K562 (cell line): ENCODE measurements at regions not wholly inside any gene's neighbourhood (a gene's known extent, or its start where the extent isn't known, plus 50 kb on each side); places are given as distances from the start of the nearest gene placed in this dataset.

ENCODE experiments used
- ATAC-seq: fragments of 200-7000 bp; cut with Tn5 transposase; 3 replicates; pipeline ENCODE4 v1.9.1; 2020; ENCODE audit warnings: moderate library complexity
- BruUV-seq: library from RNA; stranded (reverse); fragments of 400-500 nt; replicated peaks from 2 replicates; lab custom pipeline; 2021; lab: Mats Ljungman, UMichigan
- CTCF ChIA-PET: fragments of 300-600 bp; formaldehyde crosslinking; extraction: SDS; loops from one replicate; lab custom pipeline; 2021; ENCODE audit warnings: low intra/inter-chr PET ratio; lab: Yijun Ruan, JAX
- POLR2A ChIA-PET: fragments of 300-600, 350-650 bp; sonication (Branson Sonifier 250); formaldehyde crosslinking; extraction: SDS; loops from one replicate; lab custom pipeline; 2021; ENCODE audit warnings: antibody characterized with exemption, inconsistent platforms; lab: Yijun Ruan, JAX
- DNase-seq, 4 experiments: peaks; one replicate each; pipeline versions ENCODE4 v3.0.0 to v3.0.0-alpha.2; 2011 to 2018; ENCODE audit warnings: low spot score in 3 of 4, mixed read lengths in 3 of 4; ENCODE audit errors: extremely low read depth in 1 of 4
- FAIRE-seq: peaks from 2 replicates; lab custom pipeline; 2011; peaks lifted over from hg19 to GRCh38; lab: Jason Lieb, UNC
- H2AFZ ChIP-seq: 2 replicates; pipeline ENCODE4 v1.6.0; 2011; ENCODE audit warnings: low read depth, low read length, control low read depth, inconsistent platforms
- H3K27ac ChIP-seq: fragments of 200-600 bp; 3 replicates; pipeline ENCODE4 v1.8.0; 2011; ENCODE audit warnings: low read depth, mild to moderate bottlenecking, control low read depth, inconsistent platforms, low read length, moderate library complexity, mixed read lengths; ENCODE audit errors: extremely low read depth
- H3K27me3 ChIP-seq, 2 experiments: fragments of 300-600 bp in 1 of 2; 2 replicates in 1 of 2; 3 replicates in 1 of 2; pipeline versions ENCODE4 v1.6.0 to v1.8.0; 2011; ENCODE audit warnings: inconsistent platforms in 2 of 2, low read length in 2 of 2, mild to moderate bottlenecking in 1 of 2, mixed read lengths in 1 of 2, moderate library complexity in 1 of 2; ENCODE audit not compliant: control insufficient read depth in 2 of 2, insufficient read depth in 2 of 2
- H3K36me3 ChIP-seq: fragments of 300-600 bp; 3 replicates; pipeline ENCODE4 v1.8.0; 2011; ENCODE audit warnings: mild to moderate bottlenecking, low read length, inconsistent platforms; ENCODE audit not compliant: control insufficient read depth, insufficient read depth
- H3K4me1 ChIP-seq, 2 experiments: fragments of 200-600 bp in 1 of 2; replicated peaks in 1 of 2; 2 replicates in 1 of 2; 3 replicates in 1 of 2; pipeline versions ENCODE4 v1.5.1 to v1.8.0; 2011; ENCODE audit warnings: inconsistent platforms in 2 of 2, low read length in 2 of 2, mild to moderate bottlenecking in 1 of 2, mixed read lengths in 1 of 2, moderate library complexity in 1 of 2; ENCODE audit not compliant: control insufficient read depth in 2 of 2, insufficient read depth in 2 of 2
- H3K4me2 ChIP-seq: 2 replicates; pipeline ENCODE4 v1.6.1; 2011; ENCODE audit warnings: low read length, control low read depth, inconsistent platforms, mixed read lengths; ENCODE audit not compliant: insufficient read depth
- H3K4me3 ChIP-seq: fragments of 200-600 bp; sonication (generic), shearing (Covaris generic); 2 replicates; pipeline ENCODE4 v1.5.1; 2016; ENCODE audit warnings: control low read depth, inconsistent platforms
- H3K79me2 ChIP-seq: fragments of 200-600 bp; 3 replicates; pipeline ENCODE4 v1.8.0; 2011; ENCODE audit warnings: low read length, inconsistent platforms; ENCODE audit not compliant: control insufficient read depth, insufficient read depth
- H3K9ac ChIP-seq, 2 experiments: 2 replicates each; pipeline versions ENCODE4 v1.6.0 to v1.6.1; 2011; ENCODE audit warnings: low read depth in 2 of 2, low read length in 2 of 2, control low read depth in 1 of 2, inconsistent platforms in 1 of 2, mild to moderate bottlenecking in 1 of 2, mixed read lengths in 1 of 2; ENCODE audit not compliant: insufficient read depth in 1 of 2
- H3K9me1 ChIP-seq: one replicate; pipeline ENCODE4 v1.6.0; 2011; ENCODE audit warnings: inconsistent platforms, mild to moderate bottlenecking, low read length, moderate library complexity; ENCODE audit not compliant: control insufficient read depth, insufficient read depth
- H3K9me3 ChIP-seq: replicated peaks from 2 replicates; pipeline ENCODE4 v1.5.1; 2011; ENCODE audit warnings: low read depth, low read length, inconsistent platforms; ENCODE audit not compliant: control insufficient read depth, insufficient read depth
- H4K20me1 ChIP-seq: replicated peaks from 2 replicates; pipeline ENCODE4 v1.6.1; 2011; ENCODE audit warnings: low read length, inconsistent platforms, mixed read lengths; ENCODE audit not compliant: control insufficient read depth, insufficient read depth
- GATAD2A ChIP-seq: fragments of 450-650 bp; IDR thresholded peaks from 2 replicates; pipeline ENCODE4 v1.6.1; 2017
- KLF10 ChIP-seq: fragments of 250-450 bp; sonication (Bioruptor Pico); IDR thresholded peaks from 2 replicates; pipeline ENCODE4 v1.6.1; 2021; ENCODE audit warnings: matching md5 sums
- ZNF586 ChIP-seq: fragments of 450-650 bp; formaldehyde crosslinking; conservative IDR thresholded peaks from 2 replicates; pipeline ENCODE4 v1.4.0; 2020; ENCODE audit warnings: mild to moderate bottlenecking, moderate library complexity
- ZNF696 ChIP-seq: fragments of 250-450 bp; sonication (Bioruptor Pico); conservative IDR thresholded peaks from 2 replicates; pipeline ENCODE4 v1.4.0; 2020; ENCODE audit warnings: mild to moderate bottlenecking, moderate library complexity
- ZNF764 ChIP-seq: fragments of 250-450 bp; sonication (Bioruptor Pico); IDR thresholded peaks from 2 replicates; pipeline ENCODE4 v1.4.0; 2020; ENCODE audit warnings: low read depth, mild to moderate bottlenecking, moderate library complexity
- WGBS: fragments of 100-300 bp; shearing (Covaris generic); methylation state at CpG from one replicate; pipeline ENCODE4 v1.1.6; 2016; ENCODE audit warnings: low coverage, mixed read lengths; ENCODE audit not compliant: insufficient coverage; ENCODE audit errors: missing lambda C conversion rate; 5-methylcytosine and 5-hydroxymethylcytosine counted together
- in situ Hi-C: fragments of 300-500 bp; cut with MboI; formaldehyde crosslinking; loops from 4 replicates; pipeline ENCODE4 v1.15.0; 2018; ENCODE audit warnings: inconsistent platforms, mixed read lengths
- intact Hi-C: fragments of 100-400 bp; cut with micrococcal nuclease; formaldehyde crosslinking; loops from 2 replicates; pipeline ENCODE4 v1.14.2; 2022
- TF ChIP-seq, protein P1 (sequence below): fragments of 250-450 bp; sonication (Bioruptor Pico); IDR thresholded peaks from 2 replicates; pipeline ENCODE4 v1.5.0; 2021; ENCODE audit warnings: mild to moderate bottlenecking, moderate library complexity
- TF ChIP-seq, protein P2 (sequence below): fragments of 250-450 bp; sonication (Bioruptor Pico); IDR thresholded peaks from 2 replicates; pipeline ENCODE4 v1.8.0; 2021; ENCODE audit warnings: moderate library complexity, mild to moderate bottlenecking, inconsistent platforms
- TF ChIP-seq, protein P3 (sequence below): fragments of 450-650 bp; conservative IDR thresholded peaks from 2 replicates; pipeline ENCODE4 v1.6.1; 2016; ENCODE audit warnings: missing genetic modification characterization, low read depth, mild to moderate bottlenecking, control low read depth, missing compliant biosample characterization
- TF ChIP-seq, protein P4 (sequence below), 3 experiments: fragments of 200-800 bp in 1 of 3; fragments of 250-450 bp in 1 of 3; fragments of 450-650 bp in 1 of 3; sonication (Bioruptor Pico) in 1 of 3; sonication (Bioruptor generic) in 1 of 3; formaldehyde crosslinking in 1 of 3; IDR thresholded peaks; 2 replicates each; pipeline versions ENCODE4 v1.6.1 to v1.8.0; 2016 to 2022; ENCODE audit warnings: mild to moderate bottlenecking in 2 of 3, missing genetic modification characterization in 2 of 3, missing compliant biosample characterization in 1 of 3, moderate library complexity in 1 of 3

DNA sequence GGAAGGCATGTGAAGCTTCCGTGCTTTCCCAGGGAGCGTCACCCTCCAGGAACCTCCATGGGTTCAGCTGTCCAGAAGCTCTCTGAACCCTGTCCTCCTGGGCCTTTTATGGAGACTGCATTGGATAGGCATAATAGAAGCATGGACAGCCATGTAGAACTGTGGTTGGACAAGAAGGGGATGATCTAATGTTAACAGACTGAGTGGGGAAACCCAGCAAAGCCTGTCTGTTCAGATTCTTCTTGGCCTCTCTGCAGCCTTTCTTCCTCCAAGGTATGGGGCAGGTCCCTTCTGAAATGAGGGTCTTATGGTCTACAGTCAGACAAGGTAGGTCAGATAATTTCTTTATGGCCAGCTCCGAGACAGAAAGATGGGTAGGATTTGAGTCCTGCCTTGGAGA lies 59.1 kb upstream of the CTNNA1 start:
- POLR2A ChIA-PET = interaction anchor here (0.7 kb wide), 1 partner anchor 11 kb away, joined by 3 read pairs; no protein-coding TSS in a partner anchor
- intact Hi-C loops = no loop called here
- no peak for FAIRE-seq

More for the DNA sequence above, 59.1 kb upstream of the CTNNA1 start:
- Histone ChIP-seq H3K9me3 (no peaks in the 10 kb centered on the region), H3K4me1 (no peaks in the 10 kb centered on the region; a peak in 1 of 5 replicates), H3K4me3 (no peak overlapping the region), H3K9me1 (no peaks in the 10 kb centered on the region), H2AFZ (no peak overlapping the region), H3K9ac (no peak overlapping the region), H3K27me3 (no peaks in the 10 kb centered on the region), H4K20me1 (no peaks in the 10 kb centered on the region), H3K4me2 (no peak overlapping the region), H3K79me2 (no peaks in the 10 kb centered on the region), H3K36me3 (no peaks in the 10 kb centered on the region), H3K27ac (no peak overlapping the region)
- ATAC-seq (no peak), DNase-seq (no peak)
- no TSS peak for BruUV-seq
- in situ Hi-C loops = no loop called here
- TF ChIP-seq ZNF696 (CRISPR knock-in tag) (no peak), GATAD2A (no peak), ZNF764 (no peak), ZNF586 (no peak), KLF10 (CRISPR knock-in tag) (no peak)
- TF ChIP-seq, protein P1, sequence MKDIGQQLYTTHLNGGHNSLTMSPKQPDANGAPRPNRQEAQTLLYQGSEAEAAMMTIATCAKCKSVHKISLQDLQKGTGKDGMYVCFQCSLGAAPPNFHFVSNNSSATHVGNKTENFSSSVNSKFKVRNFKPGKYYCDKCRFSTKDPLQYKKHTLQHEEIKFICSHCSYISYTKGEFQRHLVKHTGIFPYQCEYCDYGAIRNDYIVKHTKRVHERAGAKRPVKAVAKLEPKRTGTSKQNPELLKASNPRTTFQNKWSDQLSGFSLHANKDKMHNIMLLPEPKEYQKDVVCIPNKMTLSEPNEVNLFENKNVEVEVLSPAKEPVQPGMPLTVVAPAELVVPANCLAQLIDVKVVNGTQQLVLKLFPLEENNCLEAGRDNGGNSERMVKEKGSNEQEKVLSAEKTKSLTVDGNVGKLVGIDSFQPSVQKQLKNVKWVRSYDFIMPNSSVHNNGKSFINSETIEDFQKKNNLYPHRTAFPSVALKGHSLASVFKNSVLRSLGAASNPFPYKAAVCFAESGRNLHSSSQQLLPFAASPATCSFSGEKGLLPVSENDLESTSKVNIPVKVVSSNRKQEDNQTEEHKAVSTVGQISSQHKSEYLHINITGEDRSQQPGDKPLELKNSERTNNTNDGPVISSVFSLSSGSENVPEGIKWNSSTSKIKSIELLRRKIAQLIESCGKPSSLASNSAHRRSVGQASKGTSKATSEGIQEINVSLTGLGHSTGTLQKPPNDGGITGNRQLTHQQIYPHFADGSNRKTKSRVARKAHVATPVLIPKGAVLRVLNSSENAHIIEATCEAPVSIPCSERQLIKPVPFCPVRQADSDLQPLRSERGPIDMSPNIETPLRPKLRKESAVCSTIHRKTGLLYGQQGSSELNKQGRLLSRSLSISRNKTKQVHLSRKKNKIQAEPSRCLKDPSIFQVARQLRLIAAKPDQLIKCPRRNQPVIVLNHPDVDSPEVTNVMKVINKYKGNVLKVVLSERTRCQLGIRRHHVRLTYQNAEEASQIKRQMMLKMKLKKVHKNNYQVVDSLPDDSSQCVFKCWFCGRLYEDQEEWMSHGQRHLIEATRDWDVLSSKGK (CRISPR knock-in tag) = no peak
- TF ChIP-seq, protein P2, sequence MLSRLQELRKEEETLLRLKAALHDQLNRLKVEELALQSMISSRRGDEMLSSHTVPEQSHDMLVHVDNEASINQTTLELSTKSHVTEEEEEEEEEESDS (CRISPR knock-in tag) = no peak
- TF ChIP-seq, protein P3, sequence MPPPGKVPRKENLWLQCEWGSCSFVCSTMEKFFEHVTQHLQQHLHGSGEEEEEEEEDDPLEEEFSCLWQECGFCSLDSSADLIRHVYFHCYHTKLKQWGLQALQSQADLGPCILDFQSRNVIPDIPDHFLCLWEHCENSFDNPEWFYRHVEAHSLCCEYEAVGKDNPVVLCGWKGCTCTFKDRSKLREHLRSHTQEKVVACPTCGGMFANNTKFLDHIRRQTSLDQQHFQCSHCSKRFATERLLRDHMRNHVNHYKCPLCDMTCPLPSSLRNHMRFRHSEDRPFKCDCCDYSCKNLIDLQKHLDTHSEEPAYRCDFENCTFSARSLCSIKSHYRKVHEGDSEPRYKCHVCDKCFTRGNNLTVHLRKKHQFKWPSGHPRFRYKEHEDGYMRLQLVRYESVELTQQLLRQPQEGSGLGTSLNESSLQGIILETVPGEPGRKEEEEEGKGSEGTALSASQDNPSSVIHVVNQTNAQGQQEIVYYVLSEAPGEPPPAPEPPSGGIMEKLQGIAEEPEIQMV (tag) = no peak
- TF ChIP-seq, protein P4, sequence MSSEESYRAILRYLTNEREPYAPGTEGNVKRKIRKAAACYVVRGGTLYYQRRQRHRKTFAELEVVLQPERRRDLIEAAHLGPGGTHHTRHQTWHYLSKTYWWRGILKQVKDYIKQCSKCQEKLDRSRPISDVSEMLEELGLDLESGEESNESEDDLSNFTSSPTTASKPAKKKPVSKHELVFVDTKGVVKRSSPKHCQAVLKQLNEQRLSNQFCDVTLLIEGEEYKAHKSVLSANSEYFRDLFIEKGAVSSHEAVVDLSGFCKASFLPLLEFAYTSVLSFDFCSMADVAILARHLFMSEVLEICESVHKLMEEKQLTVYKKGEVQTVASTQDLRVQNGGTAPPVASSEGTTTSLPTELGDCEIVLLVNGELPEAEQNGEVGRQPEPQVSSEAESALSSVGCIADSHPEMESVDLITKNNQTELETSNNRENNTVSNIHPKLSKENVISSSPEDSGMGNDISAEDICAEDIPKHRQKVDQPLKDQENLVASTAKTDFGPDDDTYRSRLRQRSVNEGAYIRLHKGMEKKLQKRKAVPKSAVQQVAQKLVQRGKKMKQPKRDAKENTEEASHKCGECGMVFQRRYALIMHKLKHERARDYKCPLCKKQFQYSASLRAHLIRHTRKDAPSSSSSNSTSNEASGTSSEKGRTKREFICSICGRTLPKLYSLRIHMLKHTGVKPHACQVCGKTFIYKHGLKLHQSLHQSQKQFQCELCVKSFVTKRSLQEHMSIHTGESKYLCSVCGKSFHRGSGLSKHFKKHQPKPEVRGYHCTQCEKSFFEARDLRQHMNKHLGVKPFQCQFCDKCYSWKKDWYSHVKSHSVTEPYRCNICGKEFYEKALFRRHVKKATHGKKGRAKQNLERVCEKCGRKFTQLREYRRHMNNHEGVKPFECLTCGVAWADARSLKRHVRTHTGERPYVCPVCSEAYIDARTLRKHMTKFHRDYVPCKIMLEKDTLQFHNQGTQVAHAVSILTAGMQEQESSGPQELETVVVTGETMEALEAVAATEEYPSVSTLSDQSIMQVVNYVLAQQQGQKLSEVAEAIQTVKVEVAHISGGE (CRISPR knock-in tag; IDR thresholded peaks at IDR 0.05) = no peak
- CTCF ChIA-PET = interaction anchor here (0.5 kb wide), 1 partner anchor 47 kb away, joined by 3 read pairs; no protein-coding TSS in a partner anchor
- 40% methylated on average over 3 of the region's 3 CpGs for WGBS
